ENCODE measurements at regions not wholly inside any gene's neighbourhood (a gene's known extent, or its start where the extent isn't known, plus 50 kb on each side); places are given as distances from the start of the nearest gene placed in this dataset.
"Not testable (repeated sequence)": the region's sequence is repeated elsewhere in the genome, so short reads cannot be mapped to it uniquely, and the experiment has no call there.

- H3K4me3 Mint-ChIP-seq, H3K27ac Mint-ChIP-seq, H3K36me3 Mint-ChIP-seq, ATAC-seq, H3K4me1 Mint-ChIP-seq: not testable (repeated sequence)
- Mint-ChIP-seq H3K27me3 (peaks cover 28% of the 10 kb centered on the region), H3K9me3 (peaks cover 15% of the 10 kb centered on the region)
These were observed 58.0 kb upstream of the RAP1B start for GRCh38 chr12:68552605-68553195.

GRCh38 chr12:68557011-68557730, 53.5 kb upstream of the RAP1B start:
- H3K27me3 Mint-ChIP-seq: no peaks in the 10 kb centered on the region
- no peaks in the 10 kb centered on the region for H3K9me3 Mint-ChIP-seq
- H3K4me1 Mint-ChIP-seq: no peaks in the 10 kb centered on the region
- no peaks in the 10 kb centered on the region for H3K36me3 Mint-ChIP-seq
- H3K27ac Mint-ChIP-seq: no peak overlapping the region
- H3K4me3 Mint-ChIP-seq: no peak overlapping the region
- no peak for ATAC-seq

GRCh38 chr12:68559246-68559645, 51.5 kb upstream of the RAP1B start:
- Mint-ChIP-seq H3K27me3 (no peaks in the 10 kb centered on the region), H3K36me3 (no peaks in the 10 kb centered on the region), H3K4me1 (peaks cover 4% of the 10 kb centered on the region), H3K27ac (no peak overlapping the region), H3K4me3 (no peak overlapping the region), H3K9me3 (no peaks in the 10 kb centered on the region)
- ATAC-seq: peak; percentile 50

- Mint-ChIP-seq H3K9me3 (no peaks in the 10 kb centered on the region), H3K27ac (no peak overlapping the region)
These were observed 50.5 kb upstream of the RAP1B start for GRCh38 chr12:68559984-68560850.

GRCh38 chr12:68560851-68561422, 49.8 kb upstream of the RAP1B start:
- Mint-ChIP-seq H3K36me3 (no peaks in the 10 kb centered on the region), H3K27ac (no peak overlapping the region), H3K4me3 (no peak overlapping the region), H3K4me1 (peaks cover 7% of the 10 kb centered on the region), H3K9me3 (no peaks in the 10 kb centered on the region), H3K27me3 (no peaks in the 10 kb centered on the region)
- ATAC-seq: no peak

More at GRCh38 chr12:68559984-68560850, 50.5 kb upstream of the RAP1B start:
- Mint-ChIP-seq H3K27me3 (no peaks in the 10 kb centered on the region), H3K36me3 (no peaks in the 10 kb centered on the region), H3K4me1 (peaks cover 7% of the 10 kb centered on the region), H3K4me3 (no peak overlapping the region)
- ATAC-seq: no peak

Measured in stimulated activated memory B cell treated with anti-CD40 and anti-IgM and Interleukin-4, amounts not matched to agents 10 μg/mL and 1 μg/mL and 100 μg/mL, for 72 hours (primary cell).